Cardiac muscle cell (in vitro differentiated cells and primary cell): ENCODE measurements at regions not wholly inside any gene's neighbourhood (a gene's known extent, or its start where the extent isn't known, plus 50 kb on each side); places are given as distances from the start of the nearest gene placed in this dataset.

Experiments used
- DNase-seq, 2 donors: peaks; one replicate each; pipeline versions ENCODE4 v3.0.0 to v3.0.0-alpha.2; 2010 to 2017; ENCODE audit warnings: low read depth in 1 of 2, low spot score in 1 of 2
- H3K27ac ChIP-seq: fragments of 200-600 bp; sonication (generic); 2 replicates; pipeline ENCODE4 v1.5.1; 2016
- H3K27me3 ChIP-seq: fragments of 200-600 bp; sonication (generic); 2 replicates; pipeline ENCODE4 v1.6.0; 2016; ENCODE audit warnings: control low read depth
- H3K36me3 ChIP-seq: fragments of 200-600 bp; sonication (generic); 2 replicates; pipeline ENCODE4 v1.5.1; 2016; ENCODE audit warnings: control low read depth
- H3K4me1 ChIP-seq: fragments of 200-600 bp; sonication (generic); 2 replicates; pipeline ENCODE4 v1.8.1; 2017; ENCODE audit warnings: low read depth, mild to moderate bottlenecking, mixed run types
- H3K4me3 ChIP-seq: fragments of 200-600 bp; sonication (generic); 2 replicates; pipeline ENCODE4 v1.5.1; 2016; ENCODE audit warnings: mild to moderate bottlenecking
- H3K9me3 ChIP-seq: fragments of 200-600 bp; sonication (generic); 2 replicates; pipeline ENCODE4 v1.5.1; 2017; ENCODE audit warnings: low read depth, mild to moderate bottlenecking, control low read depth
- TF ChIP-seq, protein P1 (sequence below): IDR thresholded peaks from 2 replicates; pipeline ENCODE4 v1.5.1; 2012; ENCODE audit warnings: low read depth, mild to moderate bottlenecking, low read length

GRCh38 chr10:84059526-84059925 is 79.8 kb upstream of the GHITM start:
- Histone ChIP-seq H3K27ac (no peak overlapping the region), H3K9me3 (no peaks in the 10 kb centered on the region), H3K36me3 (no peaks in the 10 kb centered on the region), H3K4me3 (no peak overlapping the region), H3K4me1 (no peaks in the 10 kb centered on the region), H3K27me3 (no peaks in the 10 kb centered on the region)
- TF ChIP-seq, protein P1, sequence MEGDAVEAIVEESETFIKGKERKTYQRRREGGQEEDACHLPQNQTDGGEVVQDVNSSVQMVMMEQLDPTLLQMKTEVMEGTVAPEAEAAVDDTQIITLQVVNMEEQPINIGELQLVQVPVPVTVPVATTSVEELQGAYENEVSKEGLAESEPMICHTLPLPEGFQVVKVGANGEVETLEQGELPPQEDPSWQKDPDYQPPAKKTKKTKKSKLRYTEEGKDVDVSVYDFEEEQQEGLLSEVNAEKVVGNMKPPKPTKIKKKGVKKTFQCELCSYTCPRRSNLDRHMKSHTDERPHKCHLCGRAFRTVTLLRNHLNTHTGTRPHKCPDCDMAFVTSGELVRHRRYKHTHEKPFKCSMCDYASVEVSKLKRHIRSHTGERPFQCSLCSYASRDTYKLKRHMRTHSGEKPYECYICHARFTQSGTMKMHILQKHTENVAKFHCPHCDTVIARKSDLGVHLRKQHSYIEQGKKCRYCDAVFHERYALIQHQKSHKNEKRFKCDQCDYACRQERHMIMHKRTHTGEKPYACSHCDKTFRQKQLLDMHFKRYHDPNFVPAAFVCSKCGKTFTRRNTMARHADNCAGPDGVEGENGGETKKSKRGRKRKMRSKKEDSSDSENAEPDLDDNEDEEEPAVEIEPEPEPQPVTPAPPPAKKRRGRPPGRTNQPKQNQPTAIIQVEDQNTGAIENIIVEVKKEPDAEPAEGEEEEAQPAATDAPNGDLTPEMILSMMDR: peak; percentile 34
- peak in 1 of 2 donors; percentile 34 for DNase-seq

DNA sequence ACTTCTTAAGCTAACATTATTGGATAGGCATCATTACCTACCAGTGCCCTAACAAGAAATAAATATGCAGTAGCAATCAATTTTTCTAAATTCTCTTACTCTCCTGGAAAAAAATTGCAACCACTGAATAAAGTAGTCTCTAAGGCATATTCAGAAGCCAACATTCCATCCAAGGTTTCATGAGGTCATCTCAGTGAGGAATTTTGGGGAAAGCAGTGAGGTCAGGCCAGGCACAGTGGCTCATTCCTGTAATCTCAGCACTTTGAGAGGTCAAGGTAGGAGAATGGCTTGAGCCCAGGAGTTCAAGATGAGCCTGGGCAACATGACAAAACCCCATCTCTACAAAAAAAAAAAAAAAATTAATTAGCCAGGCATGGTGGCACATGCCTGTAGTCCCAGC is 75.9 kb upstream of the GHITM start:
- Histone ChIP-seq H3K36me3 (no peaks in the 10 kb centered on the region), H3K27ac (no peak overlapping the region), H3K4me3 (no peak overlapping the region), H3K4me1 (no peaks in the 10 kb centered on the region), H3K27me3 (no peaks in the 10 kb centered on the region), H3K9me3 (no peaks in the 10 kb centered on the region)
- DNase-seq: no peak
- TF ChIP-seq, protein P1: no peak

GRCh38 chr10:84065804-84066601 is 73.3 kb upstream of the GHITM start:
- H3K4me1 ChIP-seq: no peaks in the 10 kb centered on the region
- no peak overlapping the region for H3K4me3 ChIP-seq
- TF ChIP-seq, protein P1: no peak
- no peaks in the 10 kb centered on the region for H3K9me3 ChIP-seq
- H3K36me3 ChIP-seq: no peaks in the 10 kb centered on the region
- no peak overlapping the region for H3K27ac ChIP-seq
- no peaks in the 10 kb centered on the region for H3K27me3 ChIP-seq
- DNase-seq: no peak

GRCh38 chr10:84074521-84074920 is 64.8 kb upstream of the GHITM start:
- no peaks in the 10 kb centered on the region for H3K4me1 ChIP-seq
- no peak overlapping the region for H3K27ac ChIP-seq
- H3K9me3 ChIP-seq: no peaks in the 10 kb centered on the region
- DNase-seq: no peak
- TF ChIP-seq, protein P1: no peak
- no peaks in the 10 kb centered on the region for H3K27me3 ChIP-seq
- H3K4me3 ChIP-seq: no peak overlapping the region
- no peaks in the 10 kb centered on the region for H3K36me3 ChIP-seq

- no peaks in the 10 kb centered on the region for H3K4me1 ChIP-seq
- TF ChIP-seq, protein P1: no peak
- H3K9me3 ChIP-seq: no peaks in the 10 kb centered on the region
- no peak overlapping the region for H3K27ac ChIP-seq
- no peaks in the 10 kb centered on the region for H3K27me3 ChIP-seq
- no peak for DNase-seq
- H3K4me3 ChIP-seq: no peak overlapping the region
- no peaks in the 10 kb centered on the region for H3K36me3 ChIP-seq
These were observed 63.9 kb upstream of the GHITM start for GRCh38 chr10:84075226-84076046.
